HuH-7.5 (cell line): ENCODE measurements at regions not wholly inside any gene's neighbourhood (a gene's known extent, or its start where the extent isn't known, plus 50 kb on each side); places are given as distances from the start of the nearest gene placed in this dataset.
"Not testable (repeated sequence)": the region's sequence is repeated elsewhere in the genome, so short reads cannot be mapped to it uniquely, and the experiment has no call there.

Source experiments
- DNase-seq: peaks from one replicate; pipeline ENCODE4 v3.0.0; 2011; ENCODE audit warnings: low spot score

- no peak for DNase-seq
These were observed 209.7 kb downstream of the OTUD1 start for GRCh38 chr10:23648618-23649017.

GRCh38 chr10:23656735-23657134, 217.9 kb downstream of the OTUD1 start:
- DNase-seq, result no peak

GRCh38 chr10:23657677-23658076, 218.8 kb downstream of the OTUD1 start:
- DNase-seq, result no peak

- not testable (repeated sequence) for DNase-seq
These were observed 233.0 kb downstream of the OTUD1 start for GRCh38 chr10:23671866-23672265.

GRCh38 chr10:23675585-23675984, 236.7 kb downstream of the OTUD1 start:
- no peak for DNase-seq

GRCh38 chr10:23676296-23676695, 237.4 kb downstream of the OTUD1 start:
- no peak for DNase-seq

GRCh38 chr10:23686722-23687121, 247.8 kb downstream of the OTUD1 start:
- no peak for DNase-seq

GRCh38 chr10:23692736-23693135, 253.9 kb downstream of the OTUD1 start:
- no peak for DNase-seq

GRCh38 chr10:23693501-23693901, 254.6 kb downstream of the OTUD1 start:
- DNase-seq, result no peak

- no peak for DNase-seq
These were observed 255.1 kb downstream of the OTUD1 start for GRCh38 chr10:23693925-23694324.

- DNase-seq, result no peak
These were observed 255.6 kb downstream of the OTUD1 start for GRCh38 chr10:23694446-23694920.

- DNase-seq, result no peak
These were observed 256.3 kb downstream of the OTUD1 start for GRCh38 chr10:23694921-23695824.

- DNase-seq, result no peak
These were observed 257.0 kb downstream of the OTUD1 start for GRCh38 chr10:23695825-23696420.

GRCh38 chr10:23696476-23696875, 257.6 kb downstream of the OTUD1 start:
- DNase-seq, result no peak

GRCh38 chr10:23702977-23703414, 264.1 kb downstream of the OTUD1 start:
- peak; percentile 47 for DNase-seq

- no peak for DNase-seq
These were observed 276.5 kb downstream of the OTUD1 start for GRCh38 chr10:23715363-23715762.

- no peak for DNase-seq
These were observed 279.0 kb downstream of the OTUD1 start for GRCh38 chr10:23717913-23718312.

GRCh38 chr10:23718946-23719345, 280.1 kb downstream of the OTUD1 start:
- no peak for DNase-seq

GRCh38 chr10:23723796-23724195, 284.9 kb downstream of the OTUD1 start:
- DNase-seq, result no peak

- no peak for DNase-seq
These were observed 286.7 kb downstream of the OTUD1 start for GRCh38 chr10:23725548-23725947.

GRCh38 chr10:23742368-23742767, 303.5 kb downstream of the OTUD1 start:
- no peak for DNase-seq

GRCh38 chr10:23742807-23743206, 303.9 kb downstream of the OTUD1 start:
- DNase-seq, result no peak

- DNase-seq, result no peak
These were observed 315.3 kb downstream of the OTUD1 start for GRCh38 chr10:23754179-23754578.
